H1 (cell line): ENCODE measurements at regions not wholly inside any gene's neighbourhood (a gene's known extent, or its start where the extent isn't known, plus 50 kb on each side); places are given as distances from the start of the nearest gene placed in this dataset.

Experiments used
- CTCF ChIA-PET: fragments of 300-600 bp; sonication (Branson Sonifier 250); formaldehyde crosslinking; loops from one replicate; lab custom pipeline; 2021; ENCODE audit not compliant: partially characterized antibody; lab: Charles Lee
- POLR2A ChIA-PET: fragments of 300-600 bp; sonication (Branson Sonifier 250); formaldehyde crosslinking; loops from one replicate; lab custom pipeline; 2021; ENCODE audit warnings: inconsistent platforms; ENCODE audit not compliant: partially characterized antibody; lab: Charles Lee
- DNase-seq, 2 experiments: peaks; one replicate each; pipeline versions ENCODE4 v3.0.0 to v3.0.0-alpha.2; 2010 to 2022; ENCODE audit warnings: low spot score in 2 of 2, low read depth in 1 of 2, mixed read lengths in 1 of 2
- FAIRE-seq: peaks from 2 replicates; lab custom pipeline; 2011; peaks lifted over from hg19 to GRCh38; lab: Jason Lieb, UNC
- H2AFZ ChIP-seq: 2 replicates; pipeline ENCODE4 v1.8.1; 2012; ENCODE audit warnings: low read length, inconsistent platforms
- H2AK5ac ChIP-seq: 2 replicates; pipeline ENCODE4 v1.6.1; 2013; ENCODE audit warnings: low read depth, low read length
- H2BK120ac ChIP-seq: replicated peaks from 2 replicates; pipeline ENCODE3; 2013; ENCODE audit warnings: low read depth, low read length, inconsistent platforms
- H2BK12ac ChIP-seq: 2 replicates; pipeline ENCODE4 v1.6.1; 2013; ENCODE audit warnings: low read depth, low read length
- H2BK15ac ChIP-seq: 2 replicates; pipeline ENCODE4 v1.6.1; 2013; ENCODE audit warnings: low read length
- H2BK20ac ChIP-seq: 2 replicates; pipeline ENCODE4 v1.6.1; 2013; ENCODE audit warnings: low read length
- H2BK5ac ChIP-seq: 2 replicates; pipeline ENCODE4 v1.6.1; 2013; ENCODE audit warnings: low read depth, low read length
- H3K14ac ChIP-seq: 2 replicates; pipeline ENCODE4 v1.6.1; 2013; ENCODE audit warnings: inconsistent platforms; ENCODE audit not compliant: insufficient read length
- H3K18ac ChIP-seq: 2 replicates; pipeline ENCODE4 v1.6.1; 2013; ENCODE audit warnings: low read length; ENCODE audit errors: extremely low read depth
- H3K23ac ChIP-seq: 2 replicates; pipeline ENCODE4 v1.6.1; 2013; ENCODE audit warnings: inconsistent platforms; ENCODE audit not compliant: insufficient read length
- H3K23me2 ChIP-seq: 2 replicates; pipeline ENCODE4 v1.6.1; 2013; ENCODE audit warnings: low read depth, low read length
- H3K27ac ChIP-seq: 2 replicates; pipeline ENCODE4 v1.6.1; 2011; ENCODE audit warnings: low read depth, low read length, inconsistent platforms
- H3K27me3 ChIP-seq, 4 experiments: replicated peaks in 1 of 4; 1 replicate in 1 of 4; 2 replicates in 3 of 4; pipeline versions ENCODE4 v1.6.1 to v1.8.1; 2011 to 2013; ENCODE audit warnings: low read length in 3 of 4, mild to moderate bottlenecking in 3 of 4, inconsistent platforms in 2 of 4, mixed read lengths in 2 of 4, moderate library complexity in 1 of 4; ENCODE audit not compliant: control insufficient read depth in 3 of 4, insufficient read depth in 3 of 4; ENCODE audit errors: extremely low read depth in 1 of 4
- H3K36me3 ChIP-seq, 4 experiments: 2 replicates each; pipeline versions ENCODE4 v1.6.1 to v1.8.1; 2011 to 2013; ENCODE audit warnings: mild to moderate bottlenecking in 4 of 4, low read length in 3 of 4, moderate library complexity in 2 of 4, control low read depth in 1 of 4, inconsistent platforms in 1 of 4; ENCODE audit not compliant: insufficient read depth in 4 of 4, control insufficient read depth in 2 of 4
- H3K4ac ChIP-seq: replicated peaks from 2 replicates; pipeline ENCODE3; 2013; ENCODE audit warnings: low read length, low read depth, mixed read lengths, inconsistent platforms; ENCODE audit not compliant: insufficient read length
- H3K4me1 ChIP-seq, 4 experiments: replicated peaks in 1 of 4; 1 replicate in 1 of 4; 2 replicates in 3 of 4; pipeline versions ENCODE4 v1.6.1 to v1.8.1; 2011 to 2013; ENCODE audit warnings: low read length in 3 of 4, inconsistent platforms in 2 of 4, mixed read lengths in 1 of 4; ENCODE audit not compliant: insufficient read depth in 4 of 4, control insufficient read depth in 3 of 4
- H3K4me2 ChIP-seq, 2 experiments: 2 replicates each; pipeline versions ENCODE4 v1.6.1 to v1.8.1; 2011 to 2013; ENCODE audit warnings: low read depth in 2 of 2, low read length in 2 of 2, control low read depth in 1 of 2, inconsistent platforms in 1 of 2, mild to moderate bottlenecking in 1 of 2; ENCODE audit not compliant: insufficient read depth in 1 of 2
- H3K4me3 ChIP-seq, 4 experiments: fragments of 200-600, 300-600 bp in 1 of 4; sonication (generic), shearing (Covaris generic), sonication (Bioruptor Twin) in 1 of 4; 2 replicates each; pipeline versions ENCODE4 v1.5.1 to v1.8.1; 2011 to 2016; ENCODE audit warnings: low read length in 4 of 4, low read depth in 3 of 4, control low read depth in 2 of 4, inconsistent platforms in 2 of 4, mild to moderate bottlenecking in 2 of 4, mixed read lengths in 1 of 4, moderate library complexity in 1 of 4; ENCODE audit not compliant: insufficient read depth in 2 of 4; ENCODE audit errors: extremely low read depth in 1 of 4
- H3K56ac ChIP-seq: replicated peaks from 2 replicates; pipeline ENCODE3; 2013; ENCODE audit warnings: low read depth, mild to moderate bottlenecking, mixed read lengths, low read length, inconsistent platforms; ENCODE audit not compliant: insufficient read length
- H3K79me1 ChIP-seq: 2 replicates; pipeline ENCODE4 v1.6.1; 2013; ENCODE audit warnings: low read depth, low read length, control low read depth
- H3K79me2 ChIP-seq, 2 experiments: 2 replicates each; pipeline versions ENCODE4 v1.6.1 to v1.8.1; 2012 to 2013; ENCODE audit warnings: low read length in 2 of 2, mild to moderate bottlenecking in 2 of 2, inconsistent platforms in 1 of 2; ENCODE audit not compliant: insufficient read depth in 2 of 2, control insufficient read depth in 1 of 2
- H3K9ac ChIP-seq, 4 experiments: replicated peaks in 1 of 4; 1 replicate in 1 of 4; 2 replicates in 3 of 4; pipeline versions ENCODE4 v1.6.1 to v1.8.1; 2011 to 2013; ENCODE audit warnings: low read depth in 3 of 4, low read length in 3 of 4, control low read depth in 2 of 4, mild to moderate bottlenecking in 2 of 4, moderate library complexity in 2 of 4, inconsistent platforms in 1 of 4; ENCODE audit errors: extremely low read depth in 1 of 4
- H3K9me3 ChIP-seq, 2 experiments: 2 replicates each; pipeline versions ENCODE4 v1.6.1 to v1.8.1; 2012 to 2013; ENCODE audit warnings: mild to moderate bottlenecking in 2 of 2, moderate library complexity in 2 of 2, control low read depth in 1 of 2, inconsistent platforms in 1 of 2, low read depth in 1 of 2, low read length in 1 of 2, mixed read lengths in 1 of 2; ENCODE audit not compliant: insufficient read depth in 2 of 2
- H4K20me1 ChIP-seq, 2 experiments: replicated peaks in 1 of 2; 2 replicates each; pipeline versions ENCODE3 to v1.8.1; 2011 to 2013; ENCODE audit warnings: inconsistent platforms in 2 of 2, low read length in 2 of 2, mild to moderate bottlenecking in 1 of 2; ENCODE audit not compliant: insufficient read depth in 2 of 2, control insufficient read depth in 1 of 2
- H4K5ac ChIP-seq: 2 replicates; pipeline ENCODE4 v1.6.1; 2013; ENCODE audit warnings: low read length, low read depth, mixed read lengths, inconsistent platforms; ENCODE audit not compliant: insufficient read length
- H4K8ac ChIP-seq: 2 replicates; pipeline ENCODE4 v1.8.0; 2013; ENCODE audit warnings: mild to moderate bottlenecking, moderate library complexity, low read length, inconsistent platforms; ENCODE audit not compliant: insufficient read depth; ENCODE audit errors: extremely low read depth
- H4K91ac ChIP-seq: replicated peaks from 2 replicates; pipeline ENCODE3; 2013; ENCODE audit warnings: low read length, mixed read lengths, inconsistent platforms; ENCODE audit not compliant: insufficient read length
- CHD1 ChIP-seq: IDR thresholded peaks from 2 replicates; pipeline ENCODE4 v1.6.1; 2012; ENCODE audit warnings: low read depth, low read length, improper control_type of control experiment
- CHD2 ChIP-seq: IDR thresholded peaks from 2 replicates; pipeline ENCODE4 v1.6.1; 2012; ENCODE audit warnings: low read length, improper control_type of control experiment
- EP300 ChIP-seq, 2 experiments: IDR thresholded peaks; 1 replicate in 1 of 2; 2 replicates in 1 of 2; pipeline ENCODE4 v1.6.1; 2011 to 2012; ENCODE audit warnings: low read depth in 2 of 2, low read length in 2 of 2, mild to moderate bottlenecking in 2 of 2, borderline replicate concordance in 1 of 2, inconsistent platforms in 1 of 2, moderate library complexity in 1 of 2
- FOSL1 ChIP-seq: IDR thresholded peaks from 2 replicates; pipeline ENCODE4 v1.6.1; 2011; ENCODE audit warnings: mild to moderate bottlenecking, low read depth, low read length, moderate library complexity; ENCODE audit not compliant: insufficient read depth
- KDM4A ChIP-seq: IDR thresholded peaks from one replicate; pipeline ENCODE4 v1.7.1; 2012; ENCODE audit warnings: low read depth, mild to moderate bottlenecking, moderate library complexity, low read length, inconsistent platforms; ENCODE audit not compliant: severe bottlenecking
- NANOG ChIP-seq: IDR thresholded peaks from 2 replicates; pipeline ENCODE4 v1.6.1; 2011; ENCODE audit warnings: low read length, low read depth, mild to moderate bottlenecking, inconsistent platforms; ENCODE audit not compliant: insufficient read depth, poor library complexity, severe bottlenecking
- NRF1 ChIP-seq: IDR thresholded peaks from 2 replicates; pipeline ENCODE4 v1.6.1; 2011; ENCODE audit warnings: mild to moderate bottlenecking, low read depth, low read length, improper control_type of control experiment
- SIRT6 ChIP-seq: IDR thresholded peaks from one replicate; pipeline ENCODE4 v1.7.1; 2012; ENCODE audit warnings: low read length, inconsistent platforms
- TCF12 ChIP-seq: IDR thresholded peaks from 2 replicates; pipeline ENCODE4 v1.6.1; 2011; ENCODE audit warnings: low read depth, mild to moderate bottlenecking, low read length
- USF2 ChIP-seq: IDR thresholded peaks from 2 replicates; pipeline ENCODE4 v1.6.1; 2011; ENCODE audit warnings: low read length, improper control_type of control experiment
- WGBS, 2 experiments: shearing (Covaris generic) in 1 of 2; methylation state at CpG; one replicate each; pipeline versions ENCODE4 v1.1.6 to v1.1.7; 2013 to 2015; ENCODE audit warnings: low lambda C conversion rate in 2 of 2, mixed read lengths in 2 of 2, inconsistent platforms in 1 of 2, low coverage in 1 of 2, missing lambda C conversion rate in 1 of 2; ENCODE audit not compliant: insufficient replicate concordance in 2 of 2, insufficient coverage in 1 of 2, insufficient read length in 1 of 2; ENCODE audit errors: extremely low coverage in 1 of 2, missing lambda C conversion rate in 1 of 2; 5-methylcytosine and 5-hydroxymethylcytosine counted together

GRCh38 chr14:44165936-44166335 is 341.1 kb downstream of the FSCB start:
- Histone ChIP-seq H2BK120ac (no peak overlapping the region), H3K9ac (no peak overlapping the region), H3K36me3 (no peaks in the 10 kb centered on the region), H3K18ac (no peak overlapping the region), H3K23me2 (no peaks in the 10 kb centered on the region), H4K8ac (no peak overlapping the region), H3K79me2 (no peaks in the 10 kb centered on the region), H4K20me1 (no peaks in the 10 kb centered on the region), H3K4me3 (no peak overlapping the region), H3K79me1 (no peaks in the 10 kb centered on the region), H2BK5ac (no peak overlapping the region), H3K56ac (no peak overlapping the region), H3K9me3 (peaks cover 6 to 7% of the 10 kb centered on the region in 2 experiments; a peak in 3 of 4 replicates), H3K23ac (no peak overlapping the region), H3K14ac (no peak overlapping the region), H2BK12ac (no peak overlapping the region), H3K4ac (no peak overlapping the region), H2BK20ac (no peak overlapping the region), H3K27ac (no peak overlapping the region), H2AK5ac (no peak overlapping the region), H3K4me2 (no peak overlapping the region), H4K91ac (no peak overlapping the region), H4K5ac (no peak overlapping the region), H2BK15ac (no peak overlapping the region), H2AFZ (no peak overlapping the region), H3K4me1 (no peaks in the 10 kb centered on the region), H3K27me3 (no peaks in the 10 kb centered on the region)
- ChIA-PET POLR2A (no interaction called here), CTCF (interaction anchor here (0.9 kb wide), 1 partner anchor 638 kb away, joined by 6 read pairs; no protein-coding TSS in a partner anchor)
- 93% methylated on average over 3 of the region's 3 CpGs; no CpG with 5 or more reads in 1 of the 2 experiments for WGBS, 2 experiments
- TF ChIP-seq EP300 (IDR thresholded peaks at IDR 0.05; ENCODE audit: borderline replicate concordance in 1 of 2, low read depth in 2 of 2, low read length in 2 of 2) (no peak), NRF1 (no peak), SIRT6 (no peak), TCF12 (no peak), NANOG (no peak), USF2 (no peak), FOSL1 (no peak), CHD2 (no peak), CHD1 (no peak), KDM4A (no peak)
- DNase-seq (no peak), FAIRE-seq (no peak)
